DND-41 (cell line): ENCODE measurements at regions not wholly inside any gene's neighbourhood (a gene's known extent, or its start where the extent isn't known, plus 50 kb on each side); places are given as distances from the start of the nearest gene placed in this dataset.

Source experiments
- EZH2 ChIP-seq: IDR thresholded peaks from 3 replicates; pipeline ENCODE4 v1.6.1; 2012; ENCODE audit warnings: borderline replicate concordance, low read depth, mild to moderate bottlenecking, moderate library complexity, low read length, inconsistent platforms; ENCODE audit not compliant: severe bottlenecking
- TF ChIP-seq, protein P1 (sequence below): IDR thresholded peaks from 2 replicates; pipeline ENCODE4 v1.5.1; 2012; ENCODE audit warnings: borderline replicate concordance, low read length, moderate library complexity, mild to moderate bottlenecking; ENCODE audit not compliant: poor library complexity, severe bottlenecking; ENCODE audit errors: extremely low read depth

DNA sequence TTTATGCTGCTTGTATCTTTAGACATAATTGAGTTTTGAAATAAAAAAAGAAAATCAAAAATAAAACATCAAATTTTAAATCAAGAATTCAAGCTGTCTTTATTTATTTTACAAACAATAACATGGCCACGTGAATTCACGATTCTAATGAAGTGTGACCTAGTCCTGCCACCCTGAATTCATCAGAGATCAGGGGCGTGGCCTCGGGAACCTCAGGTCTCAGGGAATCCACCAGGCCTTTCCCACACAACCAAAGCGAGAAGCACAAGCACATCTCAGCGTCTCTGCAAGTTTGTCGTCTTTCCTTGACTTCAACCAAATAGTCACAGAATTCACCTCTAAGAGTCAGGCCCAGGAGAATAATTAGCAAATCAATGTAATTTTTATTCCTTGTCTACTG is 107.9 kb downstream of the DACT2 start:
- TF ChIP-seq, protein P1, sequence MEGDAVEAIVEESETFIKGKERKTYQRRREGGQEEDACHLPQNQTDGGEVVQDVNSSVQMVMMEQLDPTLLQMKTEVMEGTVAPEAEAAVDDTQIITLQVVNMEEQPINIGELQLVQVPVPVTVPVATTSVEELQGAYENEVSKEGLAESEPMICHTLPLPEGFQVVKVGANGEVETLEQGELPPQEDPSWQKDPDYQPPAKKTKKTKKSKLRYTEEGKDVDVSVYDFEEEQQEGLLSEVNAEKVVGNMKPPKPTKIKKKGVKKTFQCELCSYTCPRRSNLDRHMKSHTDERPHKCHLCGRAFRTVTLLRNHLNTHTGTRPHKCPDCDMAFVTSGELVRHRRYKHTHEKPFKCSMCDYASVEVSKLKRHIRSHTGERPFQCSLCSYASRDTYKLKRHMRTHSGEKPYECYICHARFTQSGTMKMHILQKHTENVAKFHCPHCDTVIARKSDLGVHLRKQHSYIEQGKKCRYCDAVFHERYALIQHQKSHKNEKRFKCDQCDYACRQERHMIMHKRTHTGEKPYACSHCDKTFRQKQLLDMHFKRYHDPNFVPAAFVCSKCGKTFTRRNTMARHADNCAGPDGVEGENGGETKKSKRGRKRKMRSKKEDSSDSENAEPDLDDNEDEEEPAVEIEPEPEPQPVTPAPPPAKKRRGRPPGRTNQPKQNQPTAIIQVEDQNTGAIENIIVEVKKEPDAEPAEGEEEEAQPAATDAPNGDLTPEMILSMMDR = no peak
- TF ChIP-seq EZH2 = no peak
